K562 (cell line): ENCODE measurements at regions not wholly inside any gene's neighbourhood (a gene's known extent, or its start where the extent isn't known, plus 50 kb on each side); places are given as distances from the start of the nearest gene placed in this dataset.

ENCODE experiments used
- ATAC-seq: fragments of 200-7000 bp; cut with Tn5 transposase; 3 replicates; pipeline ENCODE4 v1.9.1; 2020; ENCODE audit warnings: moderate library complexity
- BruUV-seq: library from RNA; stranded (reverse); fragments of 400-500 nt; replicated peaks from 2 replicates; lab custom pipeline; 2021; lab: Mats Ljungman, UMichigan
- CTCF ChIA-PET: fragments of 300-600 bp; formaldehyde crosslinking; extraction: SDS; loops from one replicate; lab custom pipeline; 2021; ENCODE audit warnings: low intra/inter-chr PET ratio; lab: Yijun Ruan, JAX
- POLR2A ChIA-PET: fragments of 300-600, 350-650 bp; sonication (Branson Sonifier 250); formaldehyde crosslinking; extraction: SDS; loops from one replicate; lab custom pipeline; 2021; ENCODE audit warnings: antibody characterized with exemption, inconsistent platforms; lab: Yijun Ruan, JAX
- DNase-seq, 4 experiments: peaks; one replicate each; pipeline versions ENCODE4 v3.0.0 to v3.0.0-alpha.2; 2011 to 2018; ENCODE audit warnings: low spot score in 3 of 4, mixed read lengths in 3 of 4; ENCODE audit errors: extremely low read depth in 1 of 4
- FAIRE-seq: peaks from 2 replicates; lab custom pipeline; 2011; peaks lifted over from hg19 to GRCh38; lab: Jason Lieb, UNC
- H2AFZ ChIP-seq: 2 replicates; pipeline ENCODE4 v1.6.0; 2011; ENCODE audit warnings: low read depth, low read length, control low read depth, inconsistent platforms
- H3K27ac ChIP-seq: fragments of 200-600 bp; 3 replicates; pipeline ENCODE4 v1.8.0; 2011; ENCODE audit warnings: low read depth, mild to moderate bottlenecking, control low read depth, inconsistent platforms, low read length, moderate library complexity, mixed read lengths; ENCODE audit errors: extremely low read depth
- H3K27me3 ChIP-seq, 2 experiments: fragments of 300-600 bp in 1 of 2; 2 replicates in 1 of 2; 3 replicates in 1 of 2; pipeline versions ENCODE4 v1.6.0 to v1.8.0; 2011; ENCODE audit warnings: inconsistent platforms in 2 of 2, low read length in 2 of 2, mild to moderate bottlenecking in 1 of 2, mixed read lengths in 1 of 2, moderate library complexity in 1 of 2; ENCODE audit not compliant: control insufficient read depth in 2 of 2, insufficient read depth in 2 of 2
- H3K36me3 ChIP-seq: fragments of 300-600 bp; 3 replicates; pipeline ENCODE4 v1.8.0; 2011; ENCODE audit warnings: mild to moderate bottlenecking, low read length, inconsistent platforms; ENCODE audit not compliant: control insufficient read depth, insufficient read depth
- H3K4me1 ChIP-seq, 2 experiments: fragments of 200-600 bp in 1 of 2; replicated peaks in 1 of 2; 2 replicates in 1 of 2; 3 replicates in 1 of 2; pipeline versions ENCODE4 v1.5.1 to v1.8.0; 2011; ENCODE audit warnings: inconsistent platforms in 2 of 2, low read length in 2 of 2, mild to moderate bottlenecking in 1 of 2, mixed read lengths in 1 of 2, moderate library complexity in 1 of 2; ENCODE audit not compliant: control insufficient read depth in 2 of 2, insufficient read depth in 2 of 2
- H3K4me2 ChIP-seq: 2 replicates; pipeline ENCODE4 v1.6.1; 2011; ENCODE audit warnings: low read length, control low read depth, inconsistent platforms, mixed read lengths; ENCODE audit not compliant: insufficient read depth
- H3K4me3 ChIP-seq: fragments of 200-600 bp; sonication (generic), shearing (Covaris generic); 2 replicates; pipeline ENCODE4 v1.5.1; 2016; ENCODE audit warnings: control low read depth, inconsistent platforms
- H3K79me2 ChIP-seq: fragments of 200-600 bp; 3 replicates; pipeline ENCODE4 v1.8.0; 2011; ENCODE audit warnings: low read length, inconsistent platforms; ENCODE audit not compliant: control insufficient read depth, insufficient read depth
- H3K9ac ChIP-seq, 2 experiments: 2 replicates each; pipeline versions ENCODE4 v1.6.0 to v1.6.1; 2011; ENCODE audit warnings: low read depth in 2 of 2, low read length in 2 of 2, control low read depth in 1 of 2, inconsistent platforms in 1 of 2, mild to moderate bottlenecking in 1 of 2, mixed read lengths in 1 of 2; ENCODE audit not compliant: insufficient read depth in 1 of 2
- H3K9me1 ChIP-seq: one replicate; pipeline ENCODE4 v1.6.0; 2011; ENCODE audit warnings: inconsistent platforms, mild to moderate bottlenecking, low read length, moderate library complexity; ENCODE audit not compliant: control insufficient read depth, insufficient read depth
- H3K9me3 ChIP-seq: replicated peaks from 2 replicates; pipeline ENCODE4 v1.5.1; 2011; ENCODE audit warnings: low read depth, low read length, inconsistent platforms; ENCODE audit not compliant: control insufficient read depth, insufficient read depth
- H4K20me1 ChIP-seq: replicated peaks from 2 replicates; pipeline ENCODE4 v1.6.1; 2011; ENCODE audit warnings: low read length, inconsistent platforms, mixed read lengths; ENCODE audit not compliant: control insufficient read depth, insufficient read depth
- ETV5 ChIP-seq: sonication (generic); formaldehyde crosslinking; IDR thresholded peaks from 2 replicates; pipeline ENCODE4 v1.4.0; 2020; ENCODE audit warnings: low read depth, mild to moderate bottlenecking, missing genetic modification reagents
- KAT8 ChIP-seq: fragments of 450-650 bp; IDR thresholded peaks from 2 replicates; pipeline ENCODE4 v1.6.1; 2016; ENCODE audit warnings: low read depth, mild to moderate bottlenecking
- MCM3 ChIP-seq: fragments of 450-650 bp; IDR thresholded peaks from 2 replicates; pipeline ENCODE4 v1.6.1; 2016
- in situ Hi-C: fragments of 300-500 bp; cut with MboI; formaldehyde crosslinking; loops from 4 replicates; pipeline ENCODE4 v1.15.0; 2018; ENCODE audit warnings: inconsistent platforms, mixed read lengths
- intact Hi-C: fragments of 100-400 bp; cut with micrococcal nuclease; formaldehyde crosslinking; loops from 2 replicates; pipeline ENCODE4 v1.14.2; 2022
- TF ChIP-seq, protein P1 (sequence below): fragments of 200-800 bp; sonication (Bioruptor generic); IDR thresholded peaks from 2 replicates; pipeline ENCODE4 v1.6.1; 2017; ENCODE audit warnings: missing genetic modification characterization, missing compliant biosample characterization
- TF ChIP-seq, protein P2 (sequence below): IDR thresholded peaks from 3 replicates; pipeline ENCODE4 v1.6.1; 2011; ENCODE audit warnings: borderline replicate concordance, mild to moderate bottlenecking, moderate library complexity; ENCODE audit not compliant: insufficient read length; ENCODE audit errors: extremely low read depth
- TF ChIP-seq, protein P3 (sequence below): fragments of 200-800 bp; sonication (Bioruptor generic); IDR thresholded peaks from 2 replicates; pipeline ENCODE4 v1.6.1; 2017; ENCODE audit warnings: missing genetic modification characterization, missing compliant biosample characterization
- TF ChIP-seq, protein P4 (sequence below): sonication (generic); formaldehyde crosslinking; IDR thresholded peaks from 2 replicates; pipeline ENCODE4 v1.8.1; 2023; ENCODE audit warnings: mild to moderate bottlenecking, missing genetic modification reagents

DNA sequence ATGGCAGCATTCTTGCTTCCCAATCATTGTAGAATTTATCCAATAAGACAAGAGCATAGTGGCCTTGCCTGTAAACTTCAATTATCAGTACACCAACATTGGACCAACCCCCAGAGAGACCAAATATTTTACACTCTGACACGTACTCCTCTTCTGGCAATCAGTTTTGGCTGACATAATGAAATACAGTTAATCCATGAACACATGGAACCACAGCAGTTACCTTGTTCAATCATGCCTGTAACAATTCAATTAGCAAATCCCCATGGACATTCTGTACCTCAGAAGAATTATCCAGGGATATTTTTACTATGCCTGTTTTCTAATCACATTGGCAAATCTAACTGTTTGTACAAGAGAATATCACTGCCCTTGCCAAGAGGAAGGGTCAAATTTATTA is 2162.0 kb downstream of the MRPL39 start (continued):
- TF ChIP-seq, protein P1, sequence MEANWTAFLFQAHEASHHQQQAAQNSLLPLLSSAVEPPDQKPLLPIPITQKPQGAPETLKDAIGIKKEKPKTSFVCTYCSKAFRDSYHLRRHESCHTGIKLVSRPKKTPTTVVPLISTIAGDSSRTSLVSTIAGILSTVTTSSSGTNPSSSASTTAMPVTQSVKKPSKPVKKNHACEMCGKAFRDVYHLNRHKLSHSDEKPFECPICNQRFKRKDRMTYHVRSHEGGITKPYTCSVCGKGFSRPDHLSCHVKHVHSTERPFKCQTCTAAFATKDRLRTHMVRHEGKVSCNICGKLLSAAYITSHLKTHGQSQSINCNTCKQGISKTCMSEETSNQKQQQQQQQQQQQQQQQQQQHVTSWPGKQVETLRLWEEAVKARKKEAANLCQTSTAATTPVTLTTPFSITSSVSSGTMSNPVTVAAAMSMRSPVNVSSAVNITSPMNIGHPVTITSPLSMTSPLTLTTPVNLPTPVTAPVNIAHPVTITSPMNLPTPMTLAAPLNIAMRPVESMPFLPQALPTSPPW (CRISPR knock-in tag), result no peak
- TF ChIP-seq, protein P2, sequence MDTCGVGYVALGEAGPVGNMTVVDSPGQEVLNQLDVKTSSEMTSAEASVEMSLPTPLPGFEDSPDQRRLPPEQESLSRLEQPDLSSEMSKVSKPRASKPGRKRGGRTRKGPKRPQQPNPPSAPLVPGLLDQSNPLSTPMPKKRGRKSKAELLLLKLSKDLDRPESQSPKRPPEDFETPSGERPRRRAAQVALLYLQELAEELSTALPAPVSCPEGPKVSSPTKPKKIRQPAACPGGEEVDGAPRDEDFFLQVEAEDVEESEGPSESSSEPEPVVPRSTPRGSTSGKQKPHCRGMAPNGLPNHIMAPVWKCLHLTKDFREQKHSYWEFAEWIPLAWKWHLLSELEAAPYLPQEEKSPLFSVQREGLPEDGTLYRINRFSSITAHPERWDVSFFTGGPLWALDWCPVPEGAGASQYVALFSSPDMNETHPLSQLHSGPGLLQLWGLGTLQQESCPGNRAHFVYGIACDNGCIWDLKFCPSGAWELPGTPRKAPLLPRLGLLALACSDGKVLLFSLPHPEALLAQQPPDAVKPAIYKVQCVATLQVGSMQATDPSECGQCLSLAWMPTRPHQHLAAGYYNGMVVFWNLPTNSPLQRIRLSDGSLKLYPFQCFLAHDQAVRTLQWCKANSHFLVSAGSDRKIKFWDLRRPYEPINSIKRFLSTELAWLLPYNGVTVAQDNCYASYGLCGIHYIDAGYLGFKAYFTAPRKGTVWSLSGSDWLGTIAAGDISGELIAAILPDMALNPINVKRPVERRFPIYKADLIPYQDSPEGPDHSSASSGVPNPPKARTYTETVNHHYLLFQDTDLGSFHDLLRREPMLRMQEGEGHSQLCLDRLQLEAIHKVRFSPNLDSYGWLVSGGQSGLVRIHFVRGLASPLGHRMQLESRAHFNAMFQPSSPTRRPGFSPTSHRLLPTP, result no peak
- TF ChIP-seq, all 486 proteins: peak for 0

DNA sequence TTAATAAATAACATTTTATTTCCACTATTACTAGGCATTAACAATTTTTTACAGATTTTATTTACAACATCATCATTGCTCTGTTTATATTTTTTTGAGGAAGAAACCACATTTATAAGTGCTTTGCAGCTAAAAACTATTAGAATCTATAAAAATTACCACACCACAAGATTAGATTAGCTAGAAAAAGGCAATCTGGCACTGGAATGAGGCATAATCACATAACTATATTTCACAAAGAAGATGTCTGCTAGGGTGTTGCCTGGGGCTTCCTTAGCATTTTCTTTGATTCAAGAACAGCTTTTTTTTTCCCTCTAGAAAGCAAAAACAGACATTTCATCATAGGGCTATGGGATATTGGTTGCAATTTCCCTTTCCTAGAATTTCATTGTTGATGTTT is 2169.2 kb downstream of the MRPL39 start:
- no TSS peak for BruUV-seq
- TF ChIP-seq ETV5 (CRISPR knock-in tag) (no peak), MCM3 (no peak), KAT8 (no peak)
- TF ChIP-seq, protein P3, sequence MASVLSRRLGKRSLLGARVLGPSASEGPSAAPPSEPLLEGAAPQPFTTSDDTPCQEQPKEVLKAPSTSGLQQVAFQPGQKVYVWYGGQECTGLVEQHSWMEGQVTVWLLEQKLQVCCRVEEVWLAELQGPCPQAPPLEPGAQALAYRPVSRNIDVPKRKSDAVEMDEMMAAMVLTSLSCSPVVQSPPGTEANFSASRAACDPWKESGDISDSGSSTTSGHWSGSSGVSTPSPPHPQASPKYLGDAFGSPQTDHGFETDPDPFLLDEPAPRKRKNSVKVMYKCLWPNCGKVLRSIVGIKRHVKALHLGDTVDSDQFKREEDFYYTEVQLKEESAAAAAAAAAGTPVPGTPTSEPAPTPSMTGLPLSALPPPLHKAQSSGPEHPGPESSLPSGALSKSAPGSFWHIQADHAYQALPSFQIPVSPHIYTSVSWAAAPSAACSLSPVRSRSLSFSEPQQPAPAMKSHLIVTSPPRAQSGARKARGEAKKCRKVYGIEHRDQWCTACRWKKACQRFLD (CRISPR knock-in tag), result no peak
- TF ChIP-seq, protein P4, sequence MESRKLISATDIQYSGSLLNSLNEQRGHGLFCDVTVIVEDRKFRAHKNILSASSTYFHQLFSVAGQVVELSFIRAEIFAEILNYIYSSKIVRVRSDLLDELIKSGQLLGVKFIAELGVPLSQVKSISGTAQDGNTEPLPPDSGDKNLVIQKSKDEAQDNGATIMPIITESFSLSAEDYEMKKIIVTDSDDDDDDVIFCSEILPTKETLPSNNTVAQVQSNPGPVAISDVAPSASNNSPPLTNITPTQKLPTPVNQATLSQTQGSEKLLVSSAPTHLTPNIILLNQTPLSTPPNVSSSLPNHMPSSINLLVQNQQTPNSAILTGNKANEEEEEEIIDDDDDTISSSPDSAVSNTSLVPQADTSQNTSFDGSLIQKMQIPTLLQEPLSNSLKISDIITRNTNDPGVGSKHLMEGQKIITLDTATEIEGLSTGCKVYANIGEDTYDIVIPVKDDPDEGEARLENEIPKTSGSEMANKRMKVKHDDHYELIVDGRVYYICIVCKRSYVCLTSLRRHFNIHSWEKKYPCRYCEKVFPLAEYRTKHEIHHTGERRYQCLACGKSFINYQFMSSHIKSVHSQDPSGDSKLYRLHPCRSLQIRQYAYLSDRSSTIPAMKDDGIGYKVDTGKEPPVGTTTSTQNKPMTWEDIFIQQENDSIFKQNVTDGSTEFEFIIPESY (CRISPR knock-in tag), result no peak

More for the DNA sequence above, 2169.2 kb downstream of the MRPL39 start:
- Histone ChIP-seq H4K20me1 (no peaks in the 10 kb centered on the region), H3K4me1 (no peaks in the 10 kb centered on the region), H3K4me3 (no peak overlapping the region), H3K9ac (no peak overlapping the region), H3K27ac (no peak overlapping the region), H3K27me3 (no peaks in the 10 kb centered on the region), H3K4me2 (no peak overlapping the region), H3K79me2 (no peaks in the 10 kb centered on the region), H3K9me1 (no peaks in the 10 kb centered on the region), H2AFZ (no peak overlapping the region), H3K9me3 (no peaks in the 10 kb centered on the region), H3K36me3 (no peaks in the 10 kb centered on the region)
- ChIA-PET POLR2A (no interaction called here), CTCF (no interaction called here)
- ATAC-seq, result no peak
- intact Hi-C loops, result no loop called here
- in situ Hi-C loops, result no loop called here
- no peak for FAIRE-seq
- DNase-seq, result no peak
